ENCODE measurements at regions not wholly inside any gene's neighbourhood (a gene's known extent, or its start where the extent isn't known, plus 50 kb on each side); places are given as distances from the start of the nearest gene placed in this dataset.

DNA sequence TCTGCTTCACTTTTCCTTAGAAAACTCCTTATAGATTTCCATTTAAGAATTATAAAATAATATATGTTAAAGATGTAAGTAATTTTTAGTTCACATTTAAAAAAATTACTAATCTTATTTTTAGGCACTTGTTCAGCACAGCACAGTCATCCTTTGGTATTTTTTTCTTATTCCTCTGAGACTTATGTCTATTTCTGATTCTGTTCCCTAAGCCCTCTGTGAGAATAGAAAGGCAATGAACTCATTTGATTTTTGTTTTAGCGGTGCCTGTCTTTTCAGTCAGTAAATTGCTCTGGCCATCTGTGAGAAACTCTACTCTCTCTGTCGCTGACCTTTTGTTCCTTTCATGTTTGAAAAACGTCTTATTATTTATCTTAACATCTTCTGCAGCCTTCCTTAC, 168.1 kb downstream of the PCDH17 start:
- no peaks in the 10 kb centered on the region for H3K9me2 ChIP-seq (ENCODE audit: insufficient read depth, low read length)
- no peak overlapping the region for H3K4me3 ChIP-seq (ENCODE audit: low read length)
- H3K27me3 ChIP-seq (ENCODE audit: insufficient read depth, low read depth, low read length), result no peaks in the 10 kb centered on the region
- H3K79me2 ChIP-seq (replicated peaks; ENCODE audit: insufficient read depth, low read length), result no peaks in the 10 kb centered on the region
- TF ChIP-seq RAD21 (conservative IDR thresholded peaks at IDR 0.05) (no peak), POLR2AphosphoS5 (IDR thresholded peaks at IDR 0.05) (no peak), EZH2 (IDR thresholded peaks at IDR 0.05; ENCODE audit: borderline replicate concordance, insufficient read depth, low read length, poor library complexity, severe bottlenecking) (no peak), EP300 (conservative IDR thresholded peaks at IDR 0.05; ENCODE audit: poor library complexity, severe bottlenecking) (no peak), SMC3 (conservative IDR thresholded peaks at IDR 0.05; ENCODE audit: poor library complexity) (no peak), TAF1 (IDR thresholded peaks at IDR 0.05; ENCODE audit: low read depth) (no peak), MXI1 (conservative IDR thresholded peaks at IDR 0.05; ENCODE audit: poor library complexity, severe bottlenecking) (no peak)
- TF ChIP-seq, protein P1, sequence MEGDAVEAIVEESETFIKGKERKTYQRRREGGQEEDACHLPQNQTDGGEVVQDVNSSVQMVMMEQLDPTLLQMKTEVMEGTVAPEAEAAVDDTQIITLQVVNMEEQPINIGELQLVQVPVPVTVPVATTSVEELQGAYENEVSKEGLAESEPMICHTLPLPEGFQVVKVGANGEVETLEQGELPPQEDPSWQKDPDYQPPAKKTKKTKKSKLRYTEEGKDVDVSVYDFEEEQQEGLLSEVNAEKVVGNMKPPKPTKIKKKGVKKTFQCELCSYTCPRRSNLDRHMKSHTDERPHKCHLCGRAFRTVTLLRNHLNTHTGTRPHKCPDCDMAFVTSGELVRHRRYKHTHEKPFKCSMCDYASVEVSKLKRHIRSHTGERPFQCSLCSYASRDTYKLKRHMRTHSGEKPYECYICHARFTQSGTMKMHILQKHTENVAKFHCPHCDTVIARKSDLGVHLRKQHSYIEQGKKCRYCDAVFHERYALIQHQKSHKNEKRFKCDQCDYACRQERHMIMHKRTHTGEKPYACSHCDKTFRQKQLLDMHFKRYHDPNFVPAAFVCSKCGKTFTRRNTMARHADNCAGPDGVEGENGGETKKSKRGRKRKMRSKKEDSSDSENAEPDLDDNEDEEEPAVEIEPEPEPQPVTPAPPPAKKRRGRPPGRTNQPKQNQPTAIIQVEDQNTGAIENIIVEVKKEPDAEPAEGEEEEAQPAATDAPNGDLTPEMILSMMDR (IDR thresholded peaks at IDR 0.05; ENCODE audit: poor library complexity, severe bottlenecking), result no peak
- TF ChIP-seq, protein P2, sequence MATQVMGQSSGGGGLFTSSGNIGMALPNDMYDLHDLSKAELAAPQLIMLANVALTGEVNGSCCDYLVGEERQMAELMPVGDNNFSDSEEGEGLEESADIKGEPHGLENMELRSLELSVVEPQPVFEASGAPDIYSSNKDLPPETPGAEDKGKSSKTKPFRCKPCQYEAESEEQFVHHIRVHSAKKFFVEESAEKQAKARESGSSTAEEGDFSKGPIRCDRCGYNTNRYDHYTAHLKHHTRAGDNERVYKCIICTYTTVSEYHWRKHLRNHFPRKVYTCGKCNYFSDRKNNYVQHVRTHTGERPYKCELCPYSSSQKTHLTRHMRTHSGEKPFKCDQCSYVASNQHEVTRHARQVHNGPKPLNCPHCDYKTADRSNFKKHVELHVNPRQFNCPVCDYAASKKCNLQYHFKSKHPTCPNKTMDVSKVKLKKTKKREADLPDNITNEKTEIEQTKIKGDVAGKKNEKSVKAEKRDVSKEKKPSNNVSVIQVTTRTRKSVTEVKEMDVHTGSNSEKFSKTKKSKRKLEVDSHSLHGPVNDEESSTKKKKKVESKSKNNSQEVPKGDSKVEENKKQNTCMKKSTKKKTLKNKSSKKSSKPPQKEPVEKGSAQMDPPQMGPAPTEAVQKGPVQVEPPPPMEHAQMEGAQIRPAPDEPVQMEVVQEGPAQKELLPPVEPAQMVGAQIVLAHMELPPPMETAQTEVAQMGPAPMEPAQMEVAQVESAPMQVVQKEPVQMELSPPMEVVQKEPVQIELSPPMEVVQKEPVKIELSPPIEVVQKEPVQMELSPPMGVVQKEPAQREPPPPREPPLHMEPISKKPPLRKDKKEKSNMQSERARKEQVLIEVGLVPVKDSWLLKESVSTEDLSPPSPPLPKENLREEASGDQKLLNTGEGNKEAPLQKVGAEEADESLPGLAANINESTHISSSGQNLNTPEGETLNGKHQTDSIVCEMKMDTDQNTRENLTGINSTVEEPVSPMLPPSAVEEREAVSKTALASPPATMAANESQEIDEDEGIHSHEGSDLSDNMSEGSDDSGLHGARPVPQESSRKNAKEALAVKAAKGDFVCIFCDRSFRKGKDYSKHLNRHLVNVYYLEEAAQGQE (IDR thresholded peaks at IDR 0.05; ENCODE audit: borderline replicate concordance), result no peak
- H3K9me3 ChIP-seq (ENCODE audit: low read length), result no peaks in the 10 kb centered on the region
- no peak overlapping the region for H2AFZ ChIP-seq (ENCODE audit: low read depth, low read length)
- no peaks in the 10 kb centered on the region for H4K20me1 ChIP-seq (ENCODE audit: insufficient read depth)
- H3K4me2 ChIP-seq (ENCODE audit: low read length), result no peak overlapping the region
- H3F3A ChIP-seq (ENCODE audit: insufficient read depth, low read length, poor library complexity, severe bottlenecking), result no peaks in the 10 kb centered on the region
- H3K9ac ChIP-seq (ENCODE audit: low read length), result no peak overlapping the region
- no peaks in the 10 kb centered on the region for H3K36me3 ChIP-seq (ENCODE audit: insufficient read depth, low read length)
- no peak overlapping the region for H3K27ac ChIP-seq (ENCODE audit: low read length)

DNA sequence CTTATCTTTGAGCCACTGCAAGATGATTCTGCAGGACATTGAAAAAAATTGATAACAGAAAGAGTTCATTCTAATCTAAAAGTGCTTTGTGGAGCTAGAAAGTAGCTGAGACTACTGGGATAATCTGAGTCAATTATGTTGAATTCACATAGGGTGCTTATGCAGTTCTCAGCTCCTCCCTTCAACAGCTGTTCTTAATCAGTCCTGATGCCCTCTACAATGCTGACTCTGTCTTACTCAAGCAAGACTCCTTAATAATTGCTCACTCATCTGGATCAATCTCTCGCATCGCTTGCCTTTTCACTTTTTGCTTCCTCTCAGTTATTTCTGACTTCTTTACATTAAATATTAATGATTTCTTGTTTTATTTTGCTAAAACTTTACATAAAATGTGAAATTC, 182.1 kb downstream of the PCDH17 start:
- Histone ChIP-seq H3K27me3 (ENCODE audit: insufficient read depth, low read depth, low read length) (no peaks in the 10 kb centered on the region), H3K36me3 (ENCODE audit: insufficient read depth, low read length) (no peaks in the 10 kb centered on the region), H3K79me2 (replicated peaks; ENCODE audit: insufficient read depth, low read length) (no peaks in the 10 kb centered on the region), H3K9me3 (ENCODE audit: low read length) (no peaks in the 10 kb centered on the region), H3K4me2 (ENCODE audit: low read length) (no peak overlapping the region), H3F3A (ENCODE audit: insufficient read depth, low read length, poor library complexity, severe bottlenecking) (no peaks in the 10 kb centered on the region), H3K4me3 (ENCODE audit: low read length) (no peak overlapping the region), H2AFZ (ENCODE audit: low read depth, low read length) (no peak overlapping the region), H3K9ac (ENCODE audit: low read length) (no peak overlapping the region), H3K27ac (ENCODE audit: low read length) (no peak overlapping the region), H3K9me2 (ENCODE audit: insufficient read depth, low read length) (no peaks in the 10 kb centered on the region), H4K20me1 (ENCODE audit: insufficient read depth) (no peaks in the 10 kb centered on the region)
- no peak for TF ChIP-seq EP300 (conservative IDR thresholded peaks at IDR 0.05; ENCODE audit: poor library complexity, severe bottlenecking)
- no peak for TF ChIP-seq SMC3 (conservative IDR thresholded peaks at IDR 0.05; ENCODE audit: poor library complexity)
- no peak for TF ChIP-seq POLR2AphosphoS5 (IDR thresholded peaks at IDR 0.05)
- TF ChIP-seq, protein P1 (IDR thresholded peaks at IDR 0.05; ENCODE audit: poor library complexity, severe bottlenecking), result no peak
